ENCODE measurements at regions not wholly inside any gene's neighbourhood (a gene's known extent, or its start where the extent isn't known, plus 50 kb on each side); places are given as distances from the start of the nearest gene placed in this dataset.
A peak's percentile ranks its signal among the peaks of the same experiment; 100 is the strongest.
"Not testable (repeated sequence)": the region's sequence is repeated elsewhere in the genome, so short reads cannot be mapped to it uniquely, and the experiment has no call there.

DNA sequence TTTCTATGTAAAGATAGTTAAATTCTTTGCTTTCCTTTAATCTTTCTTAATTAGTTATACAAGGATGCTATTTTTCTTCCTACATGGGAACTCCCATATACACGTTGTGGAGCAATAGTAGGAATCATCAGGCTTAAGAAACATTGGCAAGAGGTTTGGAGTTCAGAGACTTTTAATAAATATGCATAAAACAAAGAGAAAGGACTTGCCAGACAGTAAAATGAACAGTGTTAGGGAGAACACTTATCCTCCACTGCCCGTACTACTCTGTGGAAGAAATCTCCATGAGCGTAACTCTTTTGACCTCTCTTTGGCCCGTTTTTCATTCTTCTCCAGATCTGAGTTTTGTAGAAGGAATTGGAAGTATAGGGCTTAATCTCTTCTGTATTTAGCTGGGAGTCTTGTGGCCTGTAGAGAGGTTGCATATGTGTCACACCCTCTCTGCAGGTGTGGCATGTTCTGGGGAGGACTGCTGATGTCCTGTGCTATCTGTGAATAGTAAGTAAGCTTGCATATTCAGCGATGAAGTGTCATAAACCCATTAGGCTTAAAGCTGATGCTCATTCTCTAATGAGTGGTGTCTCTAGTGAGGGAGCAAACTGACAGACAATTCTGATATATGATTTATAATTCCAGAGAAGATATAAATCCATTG, 455.4 kb upstream of the FAR2 start:
- no peak for DNase-seq (ENCODE audit: low read depth)

DNA sequence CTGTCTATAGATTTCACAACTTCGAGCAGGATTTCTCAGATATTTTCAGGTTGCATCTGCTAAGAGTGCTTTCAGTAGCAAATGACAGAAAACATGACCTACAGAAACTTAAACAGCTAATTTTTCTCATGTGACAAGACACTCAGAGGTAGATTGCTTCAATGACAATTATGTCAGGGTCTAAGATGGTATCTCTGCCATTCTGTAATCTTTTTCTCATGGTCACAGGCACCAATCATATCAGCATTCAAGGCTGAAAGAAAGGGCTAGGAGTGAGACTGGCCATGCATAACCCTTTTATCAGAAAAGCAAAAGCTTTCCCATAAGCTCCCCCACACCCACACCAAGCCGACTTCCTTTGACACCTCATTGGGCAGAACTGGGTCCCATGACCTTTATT, 450.5 kb upstream of the FAR2 start:
- no peak for DNase-seq (ENCODE audit: low read depth)

DNA sequence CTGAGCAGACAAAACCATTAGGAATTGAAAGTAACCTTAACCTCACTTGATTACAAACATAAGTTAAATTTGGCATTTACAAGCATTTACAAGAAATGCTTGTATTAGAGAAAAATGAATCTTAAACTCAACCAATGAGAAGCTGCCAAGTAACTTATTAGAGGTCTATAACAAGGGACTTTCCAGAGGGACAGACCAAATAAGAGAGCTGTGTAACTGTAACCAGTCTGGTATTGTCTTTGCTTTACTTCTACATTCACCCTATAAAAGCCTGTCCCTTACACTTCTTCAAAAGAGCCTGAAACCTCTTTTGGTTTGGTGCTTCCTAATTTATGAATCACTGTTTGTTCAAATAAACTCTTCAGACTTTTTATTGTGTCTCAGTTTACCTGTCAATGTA, 450.0 kb upstream of the FAR2 start:
- no peak for DNase-seq (ENCODE audit: low read depth)

DNA sequence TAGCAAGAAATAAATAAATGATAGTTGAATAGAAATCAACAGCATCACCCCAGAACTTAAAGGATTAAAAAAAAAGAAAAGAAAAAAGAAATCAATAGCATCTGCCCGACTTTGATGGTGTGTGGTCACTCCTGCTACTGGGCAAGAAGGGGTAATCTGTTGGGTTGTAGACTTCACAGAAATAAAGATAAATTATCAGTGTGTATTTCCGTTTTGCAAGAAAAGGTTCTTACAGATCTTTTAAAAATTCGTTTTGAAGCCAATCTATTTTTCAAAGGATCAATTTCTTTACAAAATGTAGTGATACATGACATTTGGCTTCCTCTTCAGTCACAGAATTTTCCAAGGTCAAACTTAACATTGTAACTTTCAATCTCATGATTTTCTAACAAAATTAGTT, 448.9 kb upstream of the FAR2 start:
- DNase-seq (ENCODE audit: low read depth): no peak

DNA sequence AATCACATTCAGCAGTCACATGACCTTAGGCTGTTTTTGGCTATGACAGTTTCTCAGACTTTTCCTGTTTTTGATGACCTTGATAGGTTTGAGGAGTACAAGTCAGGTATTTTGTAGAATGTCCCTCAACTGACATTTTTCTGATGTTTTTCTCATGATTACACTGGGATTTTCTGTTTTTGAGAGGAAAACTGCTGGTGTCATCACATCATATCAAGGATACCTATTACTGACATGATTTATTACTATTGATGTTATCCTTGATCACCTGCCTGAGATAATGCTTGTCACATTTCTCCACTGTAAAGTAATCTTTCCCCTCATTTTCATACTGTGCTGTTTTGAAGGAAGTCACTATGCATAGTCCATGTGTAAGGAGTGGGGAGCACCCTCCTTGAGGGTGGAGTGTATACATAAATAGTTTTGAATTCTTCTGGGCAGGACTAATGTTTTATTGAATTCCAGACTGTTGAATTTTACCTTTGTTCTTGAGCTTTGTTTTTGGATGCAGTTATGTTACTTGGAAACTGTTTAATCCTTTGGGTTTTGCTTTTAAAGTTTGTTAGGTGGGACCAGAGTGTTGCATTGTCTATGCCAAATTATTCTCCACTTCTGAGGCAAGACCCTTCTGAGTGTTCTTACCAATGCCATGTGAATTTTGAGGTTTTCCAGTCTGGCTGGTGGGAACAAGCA, 444.5 kb upstream of the FAR2 start:
- DNase-seq (ENCODE audit: low read depth): no peak

DNA sequence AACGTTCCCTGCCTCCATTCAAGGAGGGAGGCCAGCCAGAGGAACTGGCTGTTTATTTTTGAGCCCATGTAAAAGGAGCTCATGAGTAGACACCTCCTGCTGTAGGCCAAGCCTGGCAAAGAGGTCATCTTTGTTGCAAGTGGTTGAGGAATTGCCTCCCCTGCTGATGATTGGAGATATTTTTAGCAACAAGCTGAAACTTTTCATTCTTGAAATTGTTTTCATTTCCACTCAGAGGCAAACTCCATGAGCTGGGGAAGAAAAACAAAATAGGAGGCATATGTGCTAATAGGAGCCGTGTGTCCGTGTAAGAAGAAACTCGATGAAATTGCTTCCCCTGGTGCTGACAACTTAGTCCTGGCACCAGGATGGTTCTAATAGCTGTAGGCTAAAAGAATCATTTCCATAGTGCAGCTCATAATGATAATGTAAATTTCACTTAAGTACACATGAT, 440.1 kb upstream of the FAR2 start:
- DNase-seq (ENCODE audit: low read depth): no peak

DNA sequence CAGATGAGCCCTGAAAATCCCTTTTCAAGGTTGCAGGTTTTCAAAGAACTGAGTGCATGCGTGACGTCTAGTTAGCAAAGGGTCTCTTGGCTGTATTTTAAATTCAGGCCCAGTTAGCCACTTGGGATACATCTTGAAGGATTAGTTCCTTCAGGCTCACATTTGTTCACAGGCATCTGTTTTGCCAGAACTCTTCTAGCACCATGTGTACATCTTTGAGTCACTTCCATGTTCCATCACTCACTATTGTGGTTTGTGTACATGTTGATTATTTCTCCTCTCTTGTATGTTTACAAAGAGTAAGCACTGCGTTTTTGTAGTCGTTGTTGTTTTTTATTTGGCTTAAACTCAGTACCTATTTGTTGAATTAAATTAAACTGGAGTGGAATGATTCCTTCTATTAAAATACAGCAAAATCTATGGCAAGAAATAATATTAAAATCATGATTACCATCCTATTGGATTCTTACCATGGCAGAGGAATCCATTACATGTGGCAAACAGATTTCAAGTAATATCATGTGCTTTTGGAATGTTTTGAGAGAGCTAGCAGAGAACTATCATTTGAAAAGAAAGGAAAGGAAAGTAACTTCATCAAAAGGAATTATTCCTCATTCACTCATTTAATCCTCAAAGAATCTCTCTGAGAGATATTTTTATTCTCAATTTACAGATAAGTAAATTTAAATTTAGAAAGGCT, 438.9 kb upstream of the FAR2 start:
- no peak for DNase-seq (ENCODE audit: low read depth)

DNA sequence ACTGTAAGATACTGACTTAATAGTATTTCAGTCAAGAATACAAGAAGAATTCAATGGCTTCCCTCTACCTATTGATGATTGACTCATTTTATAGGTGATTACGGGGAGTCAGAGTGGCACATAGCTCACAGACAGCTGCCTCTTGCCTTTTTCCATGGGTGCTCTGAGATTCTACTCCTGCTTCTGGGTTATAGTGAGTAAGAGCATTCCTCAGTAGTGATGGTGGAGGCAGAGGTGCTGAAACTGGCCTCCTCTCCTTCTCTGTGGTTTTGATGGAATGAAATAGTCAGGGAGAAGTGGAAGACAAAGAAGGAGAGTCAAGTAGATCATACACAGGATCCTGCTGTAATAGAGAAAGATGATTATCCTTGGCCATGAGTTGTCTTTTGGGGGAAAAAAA, 438.2 kb upstream of the FAR2 start:
- DNase-seq (ENCODE audit: low read depth): peak; percentile 45

DNA sequence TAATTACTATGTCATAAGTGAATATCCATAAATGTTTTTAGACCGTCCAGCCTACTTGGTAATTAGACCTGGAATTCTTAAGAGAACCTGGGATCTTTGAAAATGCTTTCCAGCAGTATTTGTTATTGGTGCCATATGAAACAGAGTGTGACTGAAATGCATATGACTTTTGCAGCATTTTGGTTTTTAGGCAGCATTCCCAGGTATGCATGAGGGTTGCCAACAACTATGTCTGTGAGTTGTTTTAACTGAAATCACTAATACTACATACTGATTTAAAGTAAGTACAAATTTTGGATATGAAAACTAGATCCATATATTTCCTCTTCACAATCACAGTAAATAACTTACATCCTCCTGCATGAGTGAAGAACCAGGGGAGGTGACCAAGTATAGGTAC, 437.7 kb upstream of the FAR2 start:
- no peak for DNase-seq (ENCODE audit: low read depth)

DNA sequence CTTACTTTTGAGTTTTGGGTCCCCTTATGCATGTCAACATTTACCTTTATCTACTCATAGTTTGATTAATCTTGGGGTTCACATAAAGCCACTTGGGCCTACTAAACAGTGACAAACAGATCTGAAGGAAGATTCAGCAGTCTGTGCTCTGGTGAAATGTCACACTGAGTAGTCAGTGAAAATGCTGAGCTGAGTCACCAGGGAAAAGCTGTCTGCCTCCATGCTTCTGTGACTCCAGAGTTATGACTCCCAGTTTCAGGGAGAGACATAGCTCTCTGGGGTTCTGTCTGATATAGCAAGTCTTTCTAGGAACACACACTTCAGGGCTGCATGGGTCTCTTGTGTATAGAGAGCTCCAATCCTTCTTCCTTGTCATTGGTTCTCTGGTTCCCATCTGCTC, 406.3 kb upstream of the FAR2 start:
- peak; percentile 0 for DNase-seq (ENCODE audit: low read depth)

DNA sequence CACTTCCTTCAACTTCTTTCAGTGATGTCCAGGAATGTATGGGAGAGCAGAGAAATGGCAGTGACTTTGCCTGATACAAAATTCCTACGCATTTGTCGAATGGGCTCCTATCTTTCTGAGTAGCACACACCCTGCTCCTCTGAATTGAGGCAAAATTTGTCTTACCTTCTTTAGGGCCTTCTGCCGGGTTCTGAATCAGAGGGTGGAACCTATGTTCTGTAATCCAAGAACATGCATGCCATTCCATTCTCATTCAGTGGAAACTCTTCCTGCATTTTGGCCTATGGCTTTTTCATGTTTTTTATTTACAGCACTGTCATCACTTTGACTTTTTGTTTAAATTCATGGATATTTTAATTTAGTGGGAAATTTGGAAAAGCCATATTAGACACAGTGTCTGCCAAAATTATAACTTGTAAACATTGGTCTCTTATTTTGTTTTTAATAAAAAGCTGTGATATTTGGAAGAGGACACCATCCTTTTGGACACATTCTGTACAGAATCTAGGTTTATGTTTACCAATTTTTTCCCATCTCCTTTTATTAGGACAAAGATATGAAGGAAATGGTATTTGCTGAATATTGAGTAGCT, 402.2 kb upstream of the FAR2 start:
- no peak for DNase-seq (ENCODE audit: low read depth)

DNA sequence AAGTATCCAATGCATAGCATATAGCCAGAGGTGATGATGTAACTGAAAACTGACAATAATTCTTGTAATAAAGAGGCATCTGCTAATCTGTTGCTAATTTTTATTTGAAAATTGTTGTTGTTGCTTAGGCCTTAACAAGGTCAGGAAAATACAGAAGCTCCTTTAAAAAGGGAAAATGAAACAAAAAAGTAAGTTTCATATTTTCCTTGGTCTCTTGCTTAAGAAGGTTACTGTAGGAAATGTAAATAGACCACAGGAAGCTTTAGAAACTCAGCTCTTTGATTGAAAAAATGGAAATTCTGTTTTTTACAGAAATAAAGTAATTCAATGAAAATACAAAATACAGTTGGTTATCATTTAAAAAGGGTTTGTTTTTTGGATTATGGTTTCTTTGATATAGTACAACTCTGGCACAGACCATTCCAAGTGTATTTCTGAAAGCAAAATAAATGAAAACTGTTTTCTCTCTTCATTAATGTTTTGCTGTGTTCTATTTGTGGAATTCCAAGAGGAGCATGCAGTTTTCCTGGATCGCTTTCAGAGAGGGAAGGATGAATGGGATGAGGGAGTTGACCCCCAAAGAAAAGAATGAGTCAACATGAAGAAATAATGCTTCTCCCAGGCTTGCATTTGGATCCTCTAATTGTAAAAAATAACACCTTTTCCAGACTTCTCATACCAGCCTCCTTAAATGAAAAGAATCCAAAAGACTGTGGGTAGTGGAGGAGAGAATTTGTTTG, 398.0 kb upstream of the FAR2 start:
- no peak for DNase-seq (ENCODE audit: low read depth)

DNA sequence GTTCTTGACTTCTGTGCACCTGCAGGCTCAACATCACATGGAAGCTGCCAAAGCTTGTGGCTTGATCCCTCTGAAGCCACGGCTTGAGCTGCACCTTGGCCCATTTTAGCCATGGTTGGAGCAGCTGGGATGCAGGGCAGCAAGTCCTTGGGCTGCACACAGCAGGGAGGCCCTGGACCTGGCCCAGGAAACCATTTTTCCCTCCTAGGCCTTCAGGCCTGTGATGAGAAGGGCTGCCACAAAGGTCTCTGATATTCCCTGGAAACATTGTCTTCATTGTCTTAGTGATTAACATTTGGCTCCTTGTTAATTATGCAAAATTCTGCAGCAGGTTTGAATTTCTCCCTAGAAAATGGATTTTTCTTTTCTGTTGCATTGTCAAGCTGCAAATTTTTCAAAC, 394.1 kb upstream of the FAR2 start:
- no peak for DNase-seq (ENCODE audit: low read depth)

DNA sequence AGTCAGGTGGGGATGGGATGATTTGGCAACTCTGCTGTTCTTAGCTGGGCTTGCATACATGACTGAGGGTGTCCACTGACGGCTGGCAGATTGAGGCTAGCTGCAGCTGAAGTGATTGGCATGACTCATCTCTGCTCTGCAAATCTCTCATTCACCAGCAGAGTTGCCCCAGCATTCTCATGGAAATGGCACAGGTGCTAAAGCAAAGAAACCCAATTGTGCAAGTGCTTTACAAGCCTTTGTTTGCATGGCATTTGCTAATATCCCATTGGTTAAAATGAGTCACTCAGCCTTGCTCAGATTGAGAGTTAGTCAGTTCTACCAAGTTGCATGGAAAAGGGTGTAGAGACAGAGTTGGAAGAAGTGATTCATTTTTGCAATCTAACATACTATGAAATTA, 389.7 kb upstream of the FAR2 start:
- no peak for DNase-seq (ENCODE audit: low read depth)

DNA sequence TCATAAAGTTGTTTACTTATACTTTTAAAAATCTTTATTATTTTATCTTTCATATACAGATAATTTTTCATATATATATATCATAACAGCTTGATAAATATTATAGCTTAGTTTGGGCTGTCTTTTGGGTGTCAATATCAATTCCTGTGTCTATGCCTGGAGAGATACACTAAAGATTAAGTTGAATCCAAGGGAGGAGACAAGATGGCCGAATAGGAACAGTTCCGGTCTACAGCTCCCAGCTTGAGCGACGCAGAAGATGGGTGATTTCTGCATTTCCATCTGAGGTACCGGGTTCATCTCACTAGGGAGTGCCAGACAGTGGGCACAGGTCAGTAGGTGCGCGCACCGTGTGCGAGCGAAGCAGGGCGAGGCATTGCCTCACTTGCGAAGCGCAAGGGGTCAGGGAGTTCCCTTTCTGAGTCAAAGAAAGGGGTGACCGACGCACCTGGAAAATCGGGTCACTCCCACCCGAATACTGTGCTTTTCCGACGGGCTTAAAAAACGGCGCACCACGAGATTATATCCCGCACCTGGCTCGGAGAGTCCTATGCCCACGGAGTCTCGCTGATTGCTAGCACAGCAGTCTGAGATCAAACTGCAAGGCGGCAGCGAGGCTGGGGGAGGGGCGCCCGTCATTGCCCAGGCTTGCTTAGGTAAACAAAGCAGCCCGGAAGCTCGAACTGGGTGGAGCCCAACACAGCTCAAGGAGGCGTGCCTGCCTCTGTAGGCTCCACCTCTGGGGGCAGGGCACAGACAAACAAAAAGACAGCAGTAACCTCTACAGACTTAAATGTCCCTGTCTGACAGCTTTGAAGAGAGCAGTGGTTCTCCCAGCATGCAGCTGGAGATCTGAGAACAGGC, 388.8 kb upstream of the FAR2 start:
- not testable (repeated sequence) for DNase-seq (ENCODE audit: low read depth)

DNA sequence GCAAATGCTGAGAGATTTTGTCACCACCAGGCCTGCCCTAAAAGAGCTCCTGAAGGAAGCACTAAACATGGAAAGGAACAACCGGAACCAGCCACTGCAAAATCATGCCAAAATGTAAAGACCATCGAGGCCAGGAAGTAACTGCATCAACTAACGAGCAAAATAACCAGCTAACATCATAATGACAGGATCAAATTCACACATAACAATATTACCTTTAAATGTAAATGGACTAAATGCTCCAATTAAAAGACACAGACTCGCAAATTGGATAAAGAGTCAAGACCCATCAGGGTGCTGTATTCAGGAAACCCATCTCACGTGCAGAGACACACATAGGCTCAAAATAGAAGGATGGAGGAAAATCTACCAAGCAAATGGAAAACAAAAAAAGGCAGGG, 387.2 kb upstream of the FAR2 start:
- DNase-seq (ENCODE audit: low read depth): not testable (repeated sequence)

DNA sequence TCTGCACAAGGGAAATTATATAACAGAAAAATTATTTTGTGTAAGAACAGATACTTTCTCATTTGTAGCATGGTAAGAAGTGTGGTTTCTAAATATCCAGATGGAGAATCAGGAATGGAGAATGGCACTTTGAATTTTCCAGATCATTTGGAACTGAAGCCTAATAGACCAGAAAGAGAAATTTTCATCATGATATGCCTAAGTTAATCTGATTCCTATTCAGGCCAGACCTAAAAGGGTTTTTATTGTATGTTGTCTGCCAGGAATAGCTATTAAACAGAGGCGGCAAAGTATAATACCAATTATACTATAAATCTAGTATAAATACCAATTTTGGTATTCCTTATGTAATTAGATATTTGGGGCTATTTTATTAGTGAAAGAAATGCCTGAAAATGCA, 382.7 kb upstream of the FAR2 start:
- DNase-seq (ENCODE audit: low read depth): no peak

DNA sequence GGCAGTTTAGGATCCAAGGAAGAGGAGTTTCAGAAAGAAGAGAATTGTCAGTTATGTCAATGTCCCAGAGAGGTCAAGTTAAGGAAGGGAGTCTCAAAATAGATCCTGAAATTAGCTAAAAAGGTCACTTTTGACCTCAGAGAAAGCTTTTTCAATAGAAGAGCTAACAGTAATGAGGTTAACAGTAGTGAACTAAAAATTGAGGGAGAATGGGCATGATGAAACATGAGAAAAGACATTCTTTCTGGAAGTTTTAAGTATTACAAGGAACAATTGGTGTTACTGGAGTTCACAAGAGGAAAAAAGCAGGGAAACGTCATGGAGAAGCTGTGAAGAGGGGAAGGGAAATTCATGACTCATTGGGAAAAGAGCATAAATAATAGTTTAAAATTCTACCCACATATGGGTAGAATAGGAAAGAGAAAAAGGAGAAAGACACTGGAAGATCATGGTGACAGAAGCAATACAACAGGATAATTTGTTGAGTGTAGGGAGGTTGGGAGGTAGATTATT, 381.2 kb upstream of the FAR2 start:
- DNase-seq (ENCODE audit: low read depth): no peak

DNA sequence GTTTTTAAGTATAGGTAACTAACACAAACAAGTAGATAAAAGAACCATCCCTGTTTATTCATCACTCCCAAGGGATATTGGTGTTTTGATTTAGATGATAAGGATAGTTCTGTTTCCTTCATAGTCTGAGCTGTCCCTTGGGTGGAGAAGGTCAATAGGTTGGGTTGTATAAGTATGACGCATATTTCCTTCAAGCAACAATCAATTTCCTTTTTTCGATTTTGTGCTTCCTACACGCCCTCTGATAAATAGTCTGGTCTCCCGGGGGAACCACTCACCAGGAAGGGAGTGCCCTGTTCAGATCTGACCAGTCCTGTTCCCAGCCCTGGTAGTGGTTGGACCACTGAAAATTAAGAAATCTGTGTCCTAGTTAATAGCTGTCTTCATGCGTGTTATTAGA, 378.8 kb upstream of the FAR2 start:
- no peak for DNase-seq (ENCODE audit: low read depth)

DNA sequence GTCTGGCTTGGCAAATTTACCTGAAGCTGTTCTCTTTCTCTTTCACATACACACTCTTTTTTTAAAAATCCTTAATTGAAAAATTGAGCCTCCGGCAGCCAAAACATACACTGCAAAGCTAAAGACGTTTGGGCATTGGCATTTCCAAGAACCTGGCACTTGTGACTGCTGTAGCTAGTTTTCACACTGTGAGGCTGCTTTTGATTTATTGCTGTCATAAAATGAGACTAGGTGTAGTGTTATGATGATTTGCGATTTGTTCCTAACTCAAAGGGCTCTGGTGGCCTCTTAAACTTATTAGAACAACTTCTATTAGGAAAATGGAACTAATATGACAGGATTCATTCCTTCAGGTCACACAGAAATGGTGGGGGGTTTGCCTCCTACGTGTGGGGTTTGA, 377.1 kb upstream of the FAR2 start:
- DNase-seq (ENCODE audit: low read depth): no peak

DNA sequence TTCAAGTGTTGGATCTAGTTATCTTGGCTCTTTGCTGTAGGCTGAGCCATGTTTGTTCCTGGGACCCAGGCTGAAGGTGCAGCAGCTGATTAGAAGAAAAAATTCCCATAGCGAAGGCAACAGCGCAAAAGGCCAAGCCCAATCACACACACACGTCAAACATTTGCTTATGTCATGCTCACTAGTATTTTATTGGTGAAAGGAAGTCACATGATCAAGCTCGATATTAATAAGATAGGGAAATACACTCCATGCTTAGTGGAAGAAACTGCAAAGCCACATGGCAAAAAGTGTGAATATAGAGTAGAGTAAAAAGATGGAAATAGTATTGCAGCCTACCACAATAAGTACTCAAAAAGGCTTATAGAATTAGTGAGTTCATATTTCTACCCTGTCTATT, 373.5 kb upstream of the FAR2 start:
- DNase-seq (ENCODE audit: low read depth): no peak

Data from ELR (cell line).